Rectal smooth muscle tissue (tissue), 1 donor: ENCODE measurements at regions not wholly inside any gene's neighbourhood (a gene's known extent, or its start where the extent isn't known, plus 50 kb on each side); places are given as distances from the start of the nearest gene placed in this dataset.
"Not testable (repeated sequence)": the region's sequence is repeated elsewhere in the genome, so short reads cannot be mapped to it uniquely, and the experiment has no call there.

ENCODE experiments used
- H3K27ac ChIP-seq: one replicate; pipeline ENCODE4 v1.7.0; 2013; ENCODE audit warnings: low read depth, low read length, inconsistent platforms
- H3K27me3 ChIP-seq: one replicate; pipeline ENCODE4 v1.7.0; 2013; ENCODE audit warnings: low read length; ENCODE audit not compliant: control insufficient read depth, insufficient read depth
- H3K36me3 ChIP-seq: one replicate; pipeline ENCODE4 v1.7.0; 2013; ENCODE audit warnings: low read length; ENCODE audit not compliant: control insufficient read depth, insufficient read depth
- H3K4me1 ChIP-seq: one replicate; pipeline ENCODE4 v1.7.0; 2013; ENCODE audit warnings: low read length; ENCODE audit not compliant: control insufficient read depth, insufficient read depth
- H3K4me3 ChIP-seq: one replicate; pipeline ENCODE4 v1.7.0; 2013; ENCODE audit warnings: low read length
- H3K9ac ChIP-seq: one replicate; pipeline ENCODE4 v1.7.0; 2013; ENCODE audit warnings: low read length

DNA sequence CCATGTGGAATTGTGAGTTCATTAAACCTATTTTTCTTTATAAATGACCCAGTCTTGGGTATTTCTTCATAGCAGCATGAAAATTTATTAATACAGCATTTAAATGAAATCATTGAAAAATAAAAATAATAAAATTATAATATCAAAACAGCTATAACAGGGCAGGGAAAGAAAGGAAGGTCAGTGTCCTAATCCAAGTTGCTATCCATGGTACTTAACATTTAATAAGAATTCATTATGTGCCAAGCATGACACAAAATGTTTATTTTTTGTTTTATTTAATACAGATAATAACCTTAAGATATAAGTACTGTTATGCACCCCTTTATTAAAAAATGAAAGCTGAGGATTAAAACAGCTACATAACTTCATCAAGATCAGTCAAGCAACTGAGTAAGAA lies 838.4 kb downstream of the RAB28 start:
- no peak overlapping the region for H3K9ac ChIP-seq
- H3K4me3 ChIP-seq: no peak overlapping the region
- no peaks in the 10 kb centered on the region for H3K4me1 ChIP-seq
- H3K27ac ChIP-seq: no peak overlapping the region
- H3K36me3 ChIP-seq: no peaks in the 10 kb centered on the region
- no peaks in the 10 kb centered on the region for H3K27me3 ChIP-seq

DNA sequence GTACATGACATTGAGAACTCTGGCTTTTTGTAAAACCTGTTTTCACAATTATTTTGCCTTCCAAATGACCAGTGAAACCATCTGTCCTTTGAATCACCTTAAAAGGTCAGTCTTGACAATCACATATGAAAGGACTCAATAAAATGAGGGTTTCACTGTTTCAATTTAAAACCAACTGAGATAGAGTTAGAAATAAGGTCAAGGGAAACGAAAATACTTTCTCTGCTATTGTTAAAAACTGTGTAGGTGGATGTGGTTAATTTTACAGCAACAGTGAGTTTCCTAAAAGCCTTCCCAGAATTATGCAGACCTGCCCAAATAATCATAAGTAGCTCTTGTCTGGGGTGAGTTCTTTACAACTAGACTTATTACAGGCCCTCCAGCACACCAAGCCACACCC lies 839.9 kb downstream of the RAB28 start:
- H3K4me3 ChIP-seq: no peak overlapping the region
- no peaks in the 10 kb centered on the region for H3K4me1 ChIP-seq
- no peaks in the 10 kb centered on the region for H3K36me3 ChIP-seq
- no peaks in the 10 kb centered on the region for H3K27me3 ChIP-seq
- no peak overlapping the region for H3K9ac ChIP-seq
- no peak overlapping the region for H3K27ac ChIP-seq

GRCh38 chr4:12636191-12636590 lies 847.9 kb downstream of the RAB28 start:
- Histone ChIP-seq H3K36me3 (no peaks in the 10 kb centered on the region), H3K27ac (no peak overlapping the region), H3K9ac (no peak overlapping the region), H3K4me1 (no peaks in the 10 kb centered on the region), H3K27me3 (no peaks in the 10 kb centered on the region), H3K4me3 (no peak overlapping the region)

GRCh38 chr4:12635629-12636028 lies 848.5 kb downstream of the RAB28 start:
- Histone ChIP-seq H3K27me3 (no peaks in the 10 kb centered on the region), H3K27ac (no peak overlapping the region), H3K4me3 (no peak overlapping the region), H3K4me1 (no peaks in the 10 kb centered on the region), H3K9ac (no peak overlapping the region), H3K36me3 (no peaks in the 10 kb centered on the region)

GRCh38 chr4:12633053-12633651 lies 851.0 kb downstream of the RAB28 start:
- Histone ChIP-seq H3K36me3 (no peaks in the 10 kb centered on the region), H3K9ac (no peak overlapping the region), H3K4me1 (no peaks in the 10 kb centered on the region), H3K4me3 (no peak overlapping the region), H3K27ac (no peak overlapping the region), H3K27me3 (no peaks in the 10 kb centered on the region)

DNA sequence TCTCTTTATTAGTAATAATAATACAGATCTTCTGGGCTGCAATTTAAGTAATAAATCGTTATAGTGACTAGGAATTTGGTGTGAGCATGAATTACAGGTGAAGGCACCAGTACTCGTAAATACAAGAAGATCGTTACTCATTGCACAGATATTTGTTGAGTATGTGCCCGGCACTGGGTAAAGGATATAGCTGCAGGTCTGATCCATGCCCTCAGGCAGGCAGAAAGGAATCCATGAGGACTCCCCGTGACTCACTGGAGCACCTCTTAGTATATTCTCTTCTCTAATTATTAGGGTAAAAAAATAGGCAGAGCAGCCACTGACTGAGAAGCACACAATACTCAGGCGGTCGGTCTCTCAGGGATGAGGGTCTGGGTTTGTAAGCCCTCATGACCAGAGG lies 868.3 kb downstream of the RAB28 start:
- no peak overlapping the region for H3K4me3 ChIP-seq
- H3K36me3 ChIP-seq: no peaks in the 10 kb centered on the region
- no peak overlapping the region for H3K27ac ChIP-seq
- no peaks in the 10 kb centered on the region for H3K4me1 ChIP-seq
- H3K27me3 ChIP-seq: no peaks in the 10 kb centered on the region
- no peak overlapping the region for H3K9ac ChIP-seq

DNA sequence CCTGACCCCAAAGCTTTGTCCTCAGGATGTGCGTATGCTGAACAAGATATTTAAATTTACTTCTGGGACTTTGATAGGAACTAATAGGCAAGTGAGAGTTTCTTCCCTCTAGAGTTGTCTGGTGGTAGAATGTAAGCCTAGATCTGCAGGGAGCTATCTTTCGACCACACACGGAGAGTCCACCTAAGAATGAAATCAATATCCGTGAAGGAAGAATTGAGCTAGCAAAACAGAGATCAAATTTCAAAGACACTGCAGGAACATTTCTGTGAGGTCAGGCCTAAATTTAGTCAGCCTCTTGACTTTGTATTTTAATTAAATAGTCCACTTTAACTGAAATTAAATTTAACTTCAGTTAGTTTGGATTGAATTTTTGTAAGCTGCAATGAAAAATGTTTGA lies 871.3 kb downstream of the RAB28 start:
- Histone ChIP-seq H3K27me3 (no peaks in the 10 kb centered on the region), H3K4me1 (no peaks in the 10 kb centered on the region), H3K36me3 (no peaks in the 10 kb centered on the region), H3K4me3 (no peak overlapping the region), H3K9ac (no peak overlapping the region), H3K27ac (no peak overlapping the region)

DNA sequence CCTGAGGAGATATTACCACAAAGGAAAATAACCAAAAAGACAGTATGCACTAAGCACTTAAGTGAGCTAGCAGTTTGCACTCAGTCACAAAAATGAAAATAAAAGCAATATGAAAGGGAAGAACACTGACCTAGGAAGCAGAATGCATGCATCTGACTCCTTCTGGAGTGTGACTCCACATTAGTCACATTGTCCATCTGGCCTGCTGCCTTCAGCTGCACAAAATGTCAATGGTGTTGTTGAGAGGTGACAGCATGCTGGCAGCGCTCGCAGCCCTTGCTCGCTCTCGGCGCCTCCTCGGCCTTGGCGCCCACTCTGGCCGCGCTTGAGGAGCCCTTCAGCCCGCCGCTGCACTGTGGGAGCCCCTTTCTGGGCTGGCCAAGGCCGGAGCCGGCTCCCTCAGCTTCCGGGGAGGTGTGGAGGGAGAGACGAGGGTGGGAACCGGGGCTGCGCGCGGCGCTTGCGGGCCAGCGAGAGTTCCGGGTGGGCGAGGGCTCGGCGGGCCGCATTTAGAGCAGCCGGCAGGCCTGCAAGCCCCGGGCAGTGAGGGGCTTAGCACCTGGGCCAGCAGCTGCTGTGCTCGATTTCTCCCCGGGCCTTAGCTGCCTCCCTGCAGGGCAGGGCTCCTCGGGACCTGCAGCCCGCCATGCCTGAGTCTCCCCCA lies 874.8 kb downstream of the RAB28 start:
- not testable (repeated sequence) for H3K27ac ChIP-seq, H3K36me3 ChIP-seq, H3K4me1 ChIP-seq, H3K9ac ChIP-seq, H3K4me3 ChIP-seq, H3K27me3 ChIP-seq

DNA sequence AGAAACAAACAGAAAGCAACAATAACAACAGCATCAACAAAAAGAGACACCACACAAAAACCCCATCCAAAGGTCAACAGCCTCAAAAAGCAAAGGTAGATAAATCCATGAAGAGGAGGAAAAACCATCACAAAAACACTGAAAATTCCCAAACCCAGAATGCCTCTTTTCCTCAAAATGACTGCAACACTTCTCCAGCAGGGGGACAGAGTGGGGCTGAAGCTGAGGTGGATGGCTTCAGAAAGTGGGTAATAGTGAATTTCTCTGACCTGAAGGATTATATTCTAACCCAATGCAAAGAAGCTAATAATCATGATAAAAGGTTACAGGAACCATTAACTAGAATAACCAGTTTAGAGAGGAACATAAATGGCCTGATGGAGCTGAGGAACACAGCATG lies 888.2 kb downstream of the RAB28 start:
- Histone ChIP-seq H3K27me3 (no peaks in the 10 kb centered on the region), H3K4me1 (no peaks in the 10 kb centered on the region), H3K27ac (no peak overlapping the region), H3K9ac (no peak overlapping the region), H3K36me3 (no peaks in the 10 kb centered on the region), H3K4me3 (no peak overlapping the region)

DNA sequence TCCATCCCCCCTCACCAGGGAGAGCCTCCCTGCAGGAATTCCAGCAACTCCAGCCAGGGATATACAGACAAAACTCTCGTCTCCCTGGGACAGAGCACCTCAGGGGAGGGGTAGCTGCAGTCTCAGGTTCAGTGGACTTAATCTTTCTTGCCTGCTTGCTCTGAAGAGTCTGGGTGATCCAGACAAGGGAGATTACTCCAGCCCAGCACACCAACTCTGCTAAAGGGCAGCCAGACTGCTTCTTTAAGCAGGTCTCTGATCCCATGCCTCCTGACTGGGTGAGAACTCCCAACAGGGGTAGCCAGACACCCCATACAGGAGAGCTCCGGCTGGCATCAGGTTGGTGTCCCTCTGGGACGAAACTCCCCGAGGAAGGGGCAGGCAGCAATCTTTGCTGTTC lies 888.7 kb downstream of the RAB28 start:
- no peak overlapping the region for H3K4me3 ChIP-seq
- H3K27ac ChIP-seq: no peak overlapping the region
- H3K36me3 ChIP-seq: no peaks in the 10 kb centered on the region
- no peaks in the 10 kb centered on the region for H3K4me1 ChIP-seq
- H3K9ac ChIP-seq: no peak overlapping the region
- no peaks in the 10 kb centered on the region for H3K27me3 ChIP-seq

GRCh38 chr4:12588582-12588981 lies 895.6 kb downstream of the RAB28 start:
- H3K4me3 ChIP-seq: no peak overlapping the region
- H3K4me1 ChIP-seq: no peaks in the 10 kb centered on the region
- H3K27me3 ChIP-seq: no peaks in the 10 kb centered on the region

GRCh38 chr4:12586242-12587006 lies 897.7 kb downstream of the RAB28 start:
- no peak overlapping the region for H3K27ac ChIP-seq
- H3K4me1 ChIP-seq: no peaks in the 10 kb centered on the region
- no peaks in the 10 kb centered on the region for H3K36me3 ChIP-seq
- H3K4me3 ChIP-seq: no peak overlapping the region
- no peaks in the 10 kb centered on the region for H3K27me3 ChIP-seq
- no peak overlapping the region for H3K9ac ChIP-seq

More at GRCh38 chr4:12588582-12588981, 895.6 kb downstream of the RAB28 start:
- H3K27ac ChIP-seq: no peak overlapping the region
- H3K9ac ChIP-seq: no peak overlapping the region
- H3K36me3 ChIP-seq: no peaks in the 10 kb centered on the region
